HEK293 (cell line): ENCODE measurements at regions not wholly inside any gene's neighbourhood (a gene's known extent, or its start where the extent isn't known, plus 50 kb on each side); places are given as distances from the start of the nearest gene placed in this dataset.

Experiments used
- CTCF ChIA-PET: fragments of 350-600 bp; formaldehyde crosslinking; extraction: SDS; loops from one replicate; lab custom pipeline; 2021; ENCODE audit warnings: antibody characterized with exemption; lab: Yijun Ruan, JAX
- POLR2A ChIA-PET: fragments of 300-600 bp; formaldehyde crosslinking; extraction: SDS; loops from one replicate; lab custom pipeline; 2020; ENCODE audit warnings: antibody characterized with exemption, inconsistent platforms; lab: Yijun Ruan, JAX
- H3K27ac ChIP-seq: fragments of 200-500 bp; sonication (Bioruptor generic); 2 replicates; pipeline ENCODE4 v1.5.1; 2014; ENCODE audit warnings: low read depth, low read length, control low read depth, inconsistent platforms; ENCODE audit errors: extremely low read depth
- H3K36me3 ChIP-seq, 2 experiments: fragments of 200-500 bp in 1 of 2; sonication (Bioruptor generic) in 1 of 2; 1 replicate in 1 of 2; 2 replicates in 1 of 2; pipeline ENCODE4 v1.5.1; 2014 to 2017; ENCODE audit warnings: inconsistent platforms in 2 of 2, low read length in 2 of 2; ENCODE audit not compliant: control insufficient read depth in 2 of 2, insufficient read depth in 1 of 2
- H3K4me1 ChIP-seq: fragments of 200-500 bp; sonication (Bioruptor generic); 2 replicates; pipeline ENCODE4 v1.5.1; 2014; ENCODE audit warnings: mild to moderate bottlenecking, low read length, inconsistent platforms; ENCODE audit not compliant: control insufficient read depth, insufficient read depth
- H3K4me3 ChIP-seq: 2 replicates; pipeline ENCODE4 v1.5.1; 2011; ENCODE audit warnings: low read depth, mild to moderate bottlenecking, control low read depth, low read length, moderate library complexity
- H3K9me3 ChIP-seq: fragments of 200-500 bp; sonication (Bioruptor generic); 2 replicates; pipeline ENCODE4 v1.5.1; 2014; ENCODE audit warnings: low read depth, low read length, inconsistent platforms; ENCODE audit not compliant: control insufficient read depth, insufficient read depth
- HOXC10 ChIP-seq: sonication (generic); formaldehyde crosslinking; IDR thresholded peaks from 2 replicates; pipeline ENCODE4 v1.8.1; 2023; ENCODE audit warnings: mild to moderate bottlenecking, missing genetic modification reagents
- MYNN ChIP-seq: fragments of 450-650 bp; formaldehyde crosslinking; IDR thresholded peaks from 2 replicates; pipeline ENCODE4 v1.5.1; 2016; ENCODE audit warnings: missing biosample characterization, missing genetic modification characterization, borderline replicate concordance
- OVOL3 ChIP-seq: fragments of 450-650 bp; formaldehyde crosslinking; IDR thresholded peaks from 2 replicates; pipeline ENCODE4 v1.5.1; 2016; ENCODE audit warnings: missing biosample characterization, missing genetic modification characterization
- REPIN1 ChIP-seq: fragments of 450-650 bp; formaldehyde crosslinking; IDR thresholded peaks from 2 replicates; pipeline ENCODE4 v1.5.1; 2017; ENCODE audit warnings: missing biosample characterization, missing genetic modification characterization, low read depth
- TCF7L2 ChIP-seq: IDR thresholded peaks from 2 replicates; pipeline ENCODE4 v1.6.1; 2011; ENCODE audit warnings: low read depth, mild to moderate bottlenecking, inconsistent platforms, low read length, moderate library complexity, borderline replicate concordance
- ZBTB7A ChIP-seq: fragments of 450-650 bp; formaldehyde crosslinking; IDR thresholded peaks from 2 replicates; pipeline ENCODE4 v1.5.1; 2016; ENCODE audit warnings: low read depth, missing biosample characterization, missing genetic modification characterization
- ZNF140 ChIP-seq: fragments of 450-650 bp; formaldehyde crosslinking; IDR thresholded peaks from 2 replicates; pipeline ENCODE4 v1.5.1; 2016; ENCODE audit warnings: missing biosample characterization, missing genetic modification characterization
- ZNF155 ChIP-seq: fragments of 450-650 bp; formaldehyde crosslinking; IDR thresholded peaks from 2 replicates; pipeline ENCODE4 v1.5.1; 2016; ENCODE audit warnings: missing biosample characterization, missing genetic modification characterization
- ZNF174 ChIP-seq: fragments of 450-650 bp; formaldehyde crosslinking; IDR thresholded peaks from 2 replicates; pipeline ENCODE4 v1.5.0; 2017; ENCODE audit warnings: missing biosample characterization, mild to moderate bottlenecking, missing genetic modification characterization
- ZNF175 ChIP-seq: fragments of 450-650 bp; formaldehyde crosslinking; IDR thresholded peaks from 2 replicates; pipeline ENCODE4 v1.5.1; 2016; ENCODE audit warnings: missing biosample characterization, missing genetic modification characterization
- ZNF221 ChIP-seq: fragments of 450-650 bp; formaldehyde crosslinking; IDR thresholded peaks from 2 replicates; pipeline ENCODE4 v1.5.1; 2017; ENCODE audit warnings: missing biosample characterization, missing genetic modification characterization, borderline replicate concordance
- ZNF23 ChIP-seq: fragments of 450-650 bp; formaldehyde crosslinking; IDR thresholded peaks from 2 replicates; pipeline ENCODE4 v1.5.1; 2016; ENCODE audit warnings: missing biosample characterization, missing genetic modification characterization, borderline replicate concordance
- ZNF341 ChIP-seq: fragments of 450-650 bp; formaldehyde crosslinking; IDR thresholded peaks from 2 replicates; pipeline ENCODE4; 2016; ENCODE audit warnings: low read depth, missing biosample characterization, missing genetic modification characterization
- ZNF366 ChIP-seq: fragments of 450-650 bp; formaldehyde crosslinking; conservative IDR thresholded peaks from 2 replicates; pipeline ENCODE4 v1.5.1; 2016; ENCODE audit warnings: missing biosample characterization, missing genetic modification characterization
- ZNF394 ChIP-seq: fragments of 450-650 bp; formaldehyde crosslinking; IDR thresholded peaks from 2 replicates; pipeline ENCODE4 v1.5.1; 2016; ENCODE audit warnings: missing biosample characterization, missing genetic modification characterization, mild to moderate bottlenecking, moderate library complexity, borderline replicate concordance
- ZNF530 ChIP-seq: fragments of 450-650 bp; formaldehyde crosslinking; IDR thresholded peaks from 2 replicates; pipeline ENCODE4 v1.5.1; 2016; ENCODE audit warnings: low read depth, missing biosample characterization, missing genetic modification characterization
- ZNF585B ChIP-seq: fragments of 450-650 bp; formaldehyde crosslinking; IDR thresholded peaks from 2 replicates; pipeline ENCODE4 v1.5.1; 2016; ENCODE audit warnings: missing biosample characterization, missing genetic modification characterization
- ZNF626 ChIP-seq: fragments of 450-650 bp; sonication (Bioruptor Pico); formaldehyde crosslinking; IDR thresholded peaks from 2 replicates; pipeline ENCODE4 v1.5.1; 2018; ENCODE audit warnings: missing biosample characterization, missing genetic modification characterization, inconsistent platforms
- ZNF639 ChIP-seq: fragments of 450-650 bp; formaldehyde crosslinking; IDR thresholded peaks from 2 replicates; pipeline ENCODE4 v1.5.1; 2016; ENCODE audit warnings: missing biosample characterization, missing genetic modification characterization
- ZNF777 ChIP-seq: fragments of 450-650 bp; formaldehyde crosslinking; IDR thresholded peaks from 2 replicates; pipeline ENCODE4 v1.5.1; 2017; ENCODE audit warnings: missing biosample characterization, missing genetic modification characterization, borderline replicate concordance
- ZNF792 ChIP-seq: fragments of 450-650 bp; formaldehyde crosslinking; IDR thresholded peaks from 2 replicates; pipeline ENCODE4 v1.5.1; 2016; ENCODE audit warnings: missing biosample characterization, missing genetic modification characterization
- ZNF830 ChIP-seq: fragments of 450-650 bp; IDR thresholded peaks from 2 replicates; pipeline ENCODE4 v1.5.0; 2018; ENCODE audit warnings: missing biosample characterization, missing genetic modification characterization, low read depth, mild to moderate bottlenecking, moderate library complexity
- ZNF837 ChIP-seq: fragments of 450-650 bp; formaldehyde crosslinking; IDR thresholded peaks from 2 replicates; pipeline ENCODE4 v1.5.1; 2016; ENCODE audit warnings: missing biosample characterization, missing genetic modification characterization
- ZSCAN4 ChIP-seq: fragments of 450-650 bp; formaldehyde crosslinking; IDR thresholded peaks from 2 replicates; pipeline ENCODE4 v1.5.1; 2017; ENCODE audit warnings: missing biosample characterization, missing genetic modification characterization
- TF ChIP-seq, protein P1 (sequence below): fragments of 450-650 bp; formaldehyde crosslinking; IDR thresholded peaks from 2 replicates; pipeline ENCODE4 v1.5.1; 2016; ENCODE audit warnings: missing biosample characterization, missing genetic modification characterization, borderline replicate concordance
- TF ChIP-seq, protein P2 (sequence below): fragments of 450-650 bp; formaldehyde crosslinking; IDR thresholded peaks from 2 replicates; pipeline ENCODE4 v1.5.1; 2017; ENCODE audit warnings: missing biosample characterization, missing genetic modification characterization

DNA sequence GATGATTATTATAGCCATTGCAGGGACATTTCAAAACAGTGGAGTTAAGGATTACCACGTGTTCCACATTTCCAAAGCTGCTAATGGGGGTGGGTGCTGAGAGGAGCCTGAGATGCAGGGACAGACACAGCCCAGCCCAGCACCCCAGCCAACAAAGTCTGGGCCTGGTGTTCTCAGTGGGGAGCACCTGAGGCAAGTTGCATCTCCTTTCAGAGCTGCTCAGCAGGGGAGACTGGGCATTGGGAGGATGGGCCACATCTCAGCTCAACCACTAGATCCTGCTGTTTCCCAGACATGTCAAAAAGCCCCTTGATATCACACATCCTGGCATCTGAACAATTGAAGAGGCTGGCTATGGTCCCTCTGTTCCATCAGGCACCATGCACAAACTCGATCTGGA lies 458.0 kb upstream of the KIRREL3 start (continued):
- TF ChIP-seq ZNF140 (tag by site-specific recombination) (no peak), ZNF341 (no peak)

DNA sequence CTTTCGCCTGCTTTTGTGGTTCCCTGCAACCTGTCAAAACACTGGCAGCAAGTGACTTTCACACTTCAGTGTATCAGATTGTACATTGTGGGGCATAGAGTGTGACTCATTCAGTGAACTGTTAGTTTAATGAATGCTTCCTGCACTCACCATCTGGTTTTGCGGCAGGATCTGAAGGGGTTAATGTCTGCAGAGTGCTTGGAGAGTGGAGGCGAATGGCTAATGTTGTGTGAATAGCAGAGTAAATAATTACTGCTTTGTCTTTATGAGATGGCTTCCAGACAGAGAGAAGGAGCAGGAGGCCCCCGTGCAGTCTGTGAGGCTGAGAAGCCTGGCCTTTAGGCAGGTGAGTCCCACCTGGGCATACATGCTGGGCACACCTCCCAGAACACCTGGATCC lies 454.3 kb upstream of the KIRREL3 start:
- no peaks in the 10 kb centered on the region for H3K36me3 ChIP-seq
- ChIA-PET CTCF (no interaction called here), POLR2A (no interaction called here)
- no peaks in the 10 kb centered on the region for H3K4me1 ChIP-seq
- no peaks in the 10 kb centered on the region for H3K9me3 ChIP-seq
- no peak overlapping the region for H3K4me3 ChIP-seq
- H3K27ac ChIP-seq = no peak overlapping the region
- TF ChIP-seq REPIN1 (no peak), ZNF175 (tag by site-specific recombination) (no peak), ZNF394 (tag by site-specific recombination) (no peak), ZNF777 (tag by site-specific recombination) (no peak), ZBTB7A (tag by site-specific recombination) (no peak), ZNF221 (no peak), ZNF155 (tag by site-specific recombination) (no peak), ZNF174 (tag by site-specific recombination) (no peak), ZNF530 (no peak)
- TF ChIP-seq, protein P1, sequence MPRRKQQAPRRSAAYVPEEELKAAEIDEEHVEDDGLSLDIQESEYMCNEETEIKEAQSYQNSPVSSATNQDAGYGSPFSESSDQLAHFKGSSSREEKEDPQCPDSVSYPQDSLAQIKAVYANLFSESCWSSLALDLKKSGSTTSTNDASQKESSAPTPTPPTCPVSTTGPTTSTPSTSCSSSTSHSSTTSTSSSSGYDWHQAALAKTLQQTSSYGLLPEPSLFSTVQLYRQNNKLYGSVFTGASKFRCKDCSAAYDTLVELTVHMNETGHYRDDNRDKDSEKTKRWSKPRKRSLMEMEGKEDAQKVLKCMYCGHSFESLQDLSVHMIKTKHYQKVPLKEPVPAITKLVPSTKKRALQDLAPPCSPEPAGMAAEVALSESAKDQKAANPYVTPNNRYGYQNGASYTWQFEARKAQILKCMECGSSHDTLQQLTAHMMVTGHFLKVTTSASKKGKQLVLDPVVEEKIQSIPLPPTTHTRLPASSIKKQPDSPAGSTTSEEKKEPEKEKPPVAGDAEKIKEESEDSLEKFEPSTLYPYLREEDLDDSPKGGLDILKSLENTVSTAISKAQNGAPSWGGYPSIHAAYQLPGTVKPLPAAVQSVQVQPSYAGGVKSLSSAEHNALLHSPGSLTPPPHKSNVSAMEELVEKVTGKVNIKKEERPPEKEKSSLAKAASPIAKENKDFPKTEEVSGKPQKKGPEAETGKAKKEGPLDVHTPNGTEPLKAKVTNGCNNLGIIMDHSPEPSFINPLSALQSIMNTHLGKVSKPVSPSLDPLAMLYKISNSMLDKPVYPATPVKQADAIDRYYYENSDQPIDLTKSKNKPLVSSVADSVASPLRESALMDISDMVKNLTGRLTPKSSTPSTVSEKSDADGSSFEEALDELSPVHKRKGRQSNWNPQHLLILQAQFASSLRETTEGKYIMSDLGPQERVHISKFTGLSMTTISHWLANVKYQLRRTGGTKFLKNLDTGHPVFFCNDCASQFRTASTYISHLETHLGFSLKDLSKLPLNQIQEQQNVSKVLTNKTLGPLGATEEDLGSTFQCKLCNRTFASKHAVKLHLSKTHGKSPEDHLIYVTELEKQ (tag by site-specific recombination) = no peak
- TF ChIP-seq, protein P2, sequence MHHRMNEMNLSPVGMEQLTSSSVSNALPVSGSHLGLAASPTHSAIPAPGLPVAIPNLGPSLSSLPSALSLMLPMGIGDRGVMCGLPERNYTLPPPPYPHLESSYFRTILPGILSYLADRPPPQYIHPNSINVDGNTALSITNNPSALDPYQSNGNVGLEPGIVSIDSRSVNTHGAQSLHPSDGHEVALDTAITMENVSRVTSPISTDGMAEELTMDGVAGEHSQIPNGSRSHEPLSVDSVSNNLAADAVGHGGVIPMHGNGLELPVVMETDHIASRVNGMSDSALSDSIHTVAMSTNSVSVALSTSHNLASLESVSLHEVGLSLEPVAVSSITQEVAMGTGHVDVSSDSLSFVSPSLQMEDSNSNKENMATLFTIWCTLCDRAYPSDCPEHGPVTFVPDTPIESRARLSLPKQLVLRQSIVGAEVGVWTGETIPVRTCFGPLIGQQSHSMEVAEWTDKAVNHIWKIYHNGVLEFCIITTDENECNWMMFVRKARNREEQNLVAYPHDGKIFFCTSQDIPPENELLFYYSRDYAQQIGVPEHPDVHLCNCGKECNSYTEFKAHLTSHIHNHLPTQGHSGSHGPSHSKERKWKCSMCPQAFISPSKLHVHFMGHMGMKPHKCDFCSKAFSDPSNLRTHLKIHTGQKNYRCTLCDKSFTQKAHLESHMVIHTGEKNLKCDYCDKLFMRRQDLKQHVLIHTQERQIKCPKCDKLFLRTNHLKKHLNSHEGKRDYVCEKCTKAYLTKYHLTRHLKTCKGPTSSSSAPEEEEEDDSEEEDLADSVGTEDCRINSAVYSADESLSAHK (tag by site-specific recombination) = no peak

DNA sequence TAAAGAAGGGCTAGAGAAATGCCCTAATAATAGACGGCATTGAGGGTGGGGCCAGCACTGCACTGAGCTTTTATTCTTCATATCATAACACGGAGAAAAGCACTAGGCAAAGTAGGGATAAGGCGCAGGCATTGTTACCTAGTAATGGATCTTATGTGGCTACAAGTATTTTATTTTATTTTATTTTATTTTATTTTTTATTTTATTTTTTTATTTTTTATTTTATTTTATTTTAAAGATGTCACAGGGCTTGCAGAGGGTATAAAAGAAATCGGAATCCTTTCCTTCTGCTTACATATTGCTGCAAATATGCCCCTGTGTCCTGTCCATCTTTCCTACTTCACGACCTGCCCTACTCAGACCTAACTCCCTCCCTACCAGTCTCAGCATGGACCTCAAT lies 452.0 kb upstream of the KIRREL3 start:
- no peaks in the 10 kb centered on the region for H3K4me1 ChIP-seq
- POLR2A ChIA-PET = no interaction called here
- no peak overlapping the region for H3K27ac ChIP-seq
- no peaks in the 10 kb centered on the region for H3K9me3 ChIP-seq
- no peak overlapping the region for H3K4me3 ChIP-seq
- CTCF ChIA-PET = interaction anchor here (1.1 kb wide), 2 partner anchors 11 to 18 kb away, joined by 3 read pairs; no protein-coding TSS in a partner anchor
- no peaks in the 10 kb centered on the region for H3K36me3 ChIP-seq
- TF ChIP-seq HOXC10 (CRISPR knock-in tag) (no peak), ZNF366 (tag by site-specific recombination) (no peak), ZNF23 (tag by site-specific recombination) (no peak), ZNF837 (tag by site-specific recombination) (no peak), ZNF830 (tag by site-specific recombination) (no peak), TCF7L2 (no peak), ZNF626 (tag by site-specific recombination) (no peak), ZNF639 (no peak), ZSCAN4 (no peak), OVOL3 (tag by site-specific recombination) (no peak), ZNF585B (tag by site-specific recombination) (no peak), ZNF792 (tag by site-specific recombination) (no peak), MYNN (tag by site-specific recombination) (no peak), ZNF221 (no peak)
